CD4-positive, CD25-positive, alpha-beta regulatory T cell (primary cell): ENCODE measurements at regions not wholly inside any gene's neighbourhood (a gene's known extent, or its start where the extent isn't known, plus 50 kb on each side); places are given as distances from the start of the nearest gene placed in this dataset.

ENCODE experiments used
- ATAC-seq, 2 donors: fragments of 150-1000 bp; cut with Tn5 transposase; one replicate each; pipeline ENCODE4 v1.10.0; 2021; ENCODE audit warnings: low read depth in 2 of 2, moderate number of reproducible peaks in 2 of 2, moderate library complexity in 1 of 2
- DNase-seq, 3 donors: peaks; one replicate each; pipeline versions ENCODE4 v3.0.0 to v3.0.0-alpha.2; 2012 to 2022; ENCODE audit warnings: mixed read lengths in 1 of 3
- H3K27ac ChIP-seq: one replicate; pipeline ENCODE4 v1.7.0; 2013; ENCODE audit warnings: mild to moderate bottlenecking, low read length; ENCODE audit not compliant: insufficient read depth, poor library complexity, severe bottlenecking
- H3K27me3 ChIP-seq: one replicate; pipeline ENCODE4 v1.7.0; 2013; ENCODE audit warnings: low read length; ENCODE audit not compliant: control insufficient read depth, insufficient read depth
- H3K36me3 ChIP-seq: one replicate; pipeline ENCODE4 v1.7.0; 2013; ENCODE audit warnings: mild to moderate bottlenecking, low read length, moderate library complexity; ENCODE audit not compliant: control insufficient read depth, insufficient read depth
- H3K4me1 ChIP-seq: 2 replicates; pipeline ENCODE4 v1.7.0; 2013; ENCODE audit warnings: mild to moderate bottlenecking, low read length; ENCODE audit not compliant: insufficient read depth, control insufficient read depth, poor library complexity, severe bottlenecking
- H3K4me3 ChIP-seq: one replicate; pipeline ENCODE4 v1.7.0; 2013; ENCODE audit warnings: low read depth, mild to moderate bottlenecking, low read length, moderate library complexity
- H3K9me3 ChIP-seq, 2 experiments: 1 replicate in 1 of 2; 2 replicates in 1 of 2; pipeline ENCODE4 v1.7.0; 2013; ENCODE audit warnings: low read length in 2 of 2, mild to moderate bottlenecking in 1 of 2, moderate library complexity in 1 of 2; ENCODE audit not compliant: control insufficient read depth in 2 of 2
- H3K27ac Mint-ChIP-seq, 3 donors: one replicate each; pipeline ENCODE4 v1.8.0; 2020 to 2022; ENCODE audit warnings: mild to moderate bottlenecking in 3 of 3, mixed read lengths in 3 of 3, moderate library complexity in 2 of 3
- H3K27me3 Mint-ChIP-seq: one replicate; pipeline ENCODE4 v1.8.0; 2022; ENCODE audit warnings: mild to moderate bottlenecking, mixed read lengths
- H3K36me3 Mint-ChIP-seq: one replicate; pipeline ENCODE4 v1.8.0; 2020; ENCODE audit warnings: mixed read lengths
- H3K4me1 Mint-ChIP-seq, 4 donors: one replicate each; pipeline ENCODE4 v1.8.0; 2020 to 2022; ENCODE audit warnings: mixed read lengths in 4 of 4, mild to moderate bottlenecking in 1 of 4
- H3K4me3 Mint-ChIP-seq, 4 donors: one replicate each; pipeline ENCODE4 v1.8.0; 2020 to 2022; ENCODE audit warnings: mild to moderate bottlenecking in 4 of 4, mixed read lengths in 4 of 4, moderate library complexity in 3 of 4
- H3K9me3 Mint-ChIP-seq, 7 donors: one replicate each; pipeline ENCODE4 v1.8.0; 2020 to 2022; ENCODE audit warnings: mixed read lengths in 7 of 7, mild to moderate bottlenecking in 3 of 7, moderate library complexity in 2 of 7

DNA sequence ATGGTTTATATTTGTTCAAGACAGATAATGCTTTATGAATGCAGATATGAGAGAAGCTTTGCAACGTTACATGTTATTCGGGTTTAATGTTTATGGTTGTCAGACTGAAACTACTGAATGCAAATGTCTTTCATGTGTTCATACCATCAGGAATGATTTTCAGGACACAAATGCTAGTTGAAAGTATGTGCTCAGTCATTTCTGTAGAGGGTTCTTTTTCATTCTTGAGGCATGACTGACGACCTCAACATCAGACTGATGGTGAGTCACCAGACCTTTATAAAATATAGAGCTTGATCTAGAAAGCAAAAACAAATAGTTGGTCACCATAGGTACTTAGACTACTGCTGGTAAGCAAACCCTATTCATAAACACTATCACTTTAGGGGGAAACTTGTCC lies 287.3 kb upstream of the NUDT12 start:
- Mint-ChIP-seq H3K4me1 (no peaks in the 10 kb centered on the region), H3K27me3 (no peaks in the 10 kb centered on the region), H3K4me3 (no peak overlapping the region), H3K9me3 (peaks cover 0 to 11% (median 3%) of the 10 kb centered on the region in 7 donors), H3K27ac (no peak overlapping the region), H3K36me3 (no peaks in the 10 kb centered on the region)
- DNase-seq (no peak), ATAC-seq (no peak)
- H3K27me3 ChIP-seq: no peaks in the 10 kb centered on the region
- H3K4me1 ChIP-seq: no peaks in the 10 kb centered on the region
- H3K36me3 ChIP-seq: no peaks in the 10 kb centered on the region
- no peak overlapping the region for H3K27ac ChIP-seq
- H3K4me3 ChIP-seq: no peak overlapping the region
- H3K9me3 ChIP-seq: no peaks in the 10 kb centered on the region

- Histone ChIP-seq H3K36me3 (no peaks in the 10 kb centered on the region), H3K27ac (no peak overlapping the region), H3K27me3 (no peaks in the 10 kb centered on the region), H3K4me3 (no peak overlapping the region), H3K9me3 (no peaks in the 10 kb centered on the region), H3K4me1 (no peaks in the 10 kb centered on the region)
- Mint-ChIP-seq H3K9me3 (peaks cover 0 to 13% (median 5%) of the 10 kb centered on the region in 7 donors), H3K36me3 (no peaks in the 10 kb centered on the region), H3K27ac (no peak overlapping the region), H3K4me3 (no peak overlapping the region), H3K27me3 (no peaks in the 10 kb centered on the region), H3K4me1 (no peaks in the 10 kb centered on the region)
- no peak for ATAC-seq
- DNase-seq: no peak
Measured at GRCh38 chr5:103847060-103847459, 284.5 kb upstream of the NUDT12 start.

DNA sequence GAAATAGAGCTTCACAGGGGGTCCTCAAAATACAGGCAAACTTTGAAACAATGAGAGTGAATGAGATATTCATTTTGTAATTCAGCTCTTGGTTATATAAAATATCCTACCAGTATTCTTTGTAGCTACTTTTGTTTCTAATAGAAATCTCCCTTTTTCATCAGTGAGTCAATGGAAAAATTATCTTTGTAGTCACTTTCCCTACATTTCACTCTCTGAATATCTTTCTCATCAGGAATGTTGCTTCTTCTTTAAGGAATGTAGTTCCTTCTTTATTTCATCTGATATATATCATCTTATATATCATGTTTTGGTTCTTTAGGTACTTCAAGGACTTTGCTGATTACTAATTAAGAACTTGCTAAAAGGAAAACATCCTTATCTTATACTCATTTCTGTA lies 280.3 kb upstream of the NUDT12 start:
- Histone ChIP-seq H3K27ac (no peak overlapping the region), H3K4me3 (no peak overlapping the region), H3K27me3 (no peaks in the 10 kb centered on the region), H3K9me3 (no peaks in the 10 kb centered on the region), H3K4me1 (no peaks in the 10 kb centered on the region), H3K36me3 (no peaks in the 10 kb centered on the region)
- H3K4me3 Mint-ChIP-seq: no peak overlapping the region
- H3K9me3 Mint-ChIP-seq: peaks cover 1 to 15% (median 4%) of the 10 kb centered on the region in 7 donors
- no peaks in the 10 kb centered on the region for H3K4me1 Mint-ChIP-seq
- no peaks in the 10 kb centered on the region for H3K27me3 Mint-ChIP-seq
- DNase-seq: no peak
- ATAC-seq: no peak
- no peak overlapping the region for H3K27ac Mint-ChIP-seq
- H3K36me3 Mint-ChIP-seq: no peaks in the 10 kb centered on the region

DNA sequence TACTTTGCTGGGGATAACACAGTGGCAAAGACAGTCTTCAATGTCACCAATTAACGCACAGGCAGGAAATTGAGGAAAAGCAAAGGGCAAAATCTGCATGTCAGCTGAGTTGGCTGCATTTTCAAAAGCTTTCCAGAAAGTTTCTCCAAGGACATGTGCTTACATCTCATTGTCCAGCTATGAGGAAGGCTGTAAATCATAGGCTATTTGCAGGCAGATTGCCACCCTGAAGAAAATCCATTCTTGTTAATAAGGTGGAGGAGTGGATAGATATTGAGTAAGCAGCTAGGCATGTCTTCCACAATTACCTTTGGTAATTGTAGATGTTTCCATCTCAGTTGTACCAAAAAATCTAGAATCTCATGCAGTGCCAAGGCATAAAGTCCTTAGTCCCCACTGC lies 278.0 kb upstream of the NUDT12 start:
- Mint-ChIP-seq H3K4me1 (no peaks in the 10 kb centered on the region), H3K9me3 (peaks cover 0 to 17% (median 4%) of the 10 kb centered on the region in 7 donors), H3K27me3 (no peaks in the 10 kb centered on the region), H3K27ac (no peak overlapping the region), H3K4me3 (no peak overlapping the region), H3K36me3 (no peaks in the 10 kb centered on the region)
- Histone ChIP-seq H3K27ac (no peak overlapping the region), H3K36me3 (no peaks in the 10 kb centered on the region), H3K4me1 (no peaks in the 10 kb centered on the region), H3K27me3 (no peaks in the 10 kb centered on the region), H3K9me3 (no peaks in the 10 kb centered on the region), H3K4me3 (no peak overlapping the region)
- ATAC-seq (no peak), DNase-seq (no peak)

GRCh38 chr5:103834216-103834615 lies 271.6 kb upstream of the NUDT12 start:
- ATAC-seq: no peak
- H3K4me3 Mint-ChIP-seq: no peak overlapping the region
- H3K27me3 Mint-ChIP-seq: no peaks in the 10 kb centered on the region

DNA sequence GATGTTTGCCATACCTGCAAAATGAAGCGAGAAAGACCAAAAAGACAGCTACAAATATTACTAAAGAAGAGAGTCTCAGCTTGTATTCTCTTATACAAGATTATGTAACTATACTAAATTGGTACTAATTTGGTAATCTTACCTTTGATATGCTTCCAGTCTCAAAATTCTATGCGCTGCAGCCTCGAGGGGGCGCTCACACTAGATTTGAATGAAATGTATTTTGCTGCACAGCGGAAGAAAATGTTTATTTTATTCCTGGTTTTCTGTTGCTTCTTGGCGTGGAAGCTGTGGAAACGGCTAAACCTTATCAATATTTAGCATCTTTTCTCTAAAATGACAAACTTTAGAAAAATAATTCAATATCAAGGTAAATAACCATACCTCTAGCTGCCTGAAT lies 267.0 kb upstream of the NUDT12 start:
- Mint-ChIP-seq H3K27ac (no peak overlapping the region), H3K9me3 (peaks cover 0 to 21% (median 9%) of the 10 kb centered on the region in 7 donors), H3K36me3 (no peaks in the 10 kb centered on the region), H3K4me3 (no peak overlapping the region), H3K4me1 (no peaks in the 10 kb centered on the region), H3K27me3 (no peaks in the 10 kb centered on the region)
- Histone ChIP-seq H3K27me3 (no peaks in the 10 kb centered on the region), H3K9me3 (no peaks in the 10 kb centered on the region), H3K4me3 (no peak overlapping the region), H3K36me3 (no peaks in the 10 kb centered on the region), H3K4me1 (no peaks in the 10 kb centered on the region), H3K27ac (no peak overlapping the region)
- ATAC-seq (no peak), DNase-seq (no peak)

More at GRCh38 chr5:103834216-103834615, 271.6 kb upstream of the NUDT12 start:
- no peak for DNase-seq
- H3K4me3 ChIP-seq: no peak overlapping the region
- H3K27me3 ChIP-seq: no peaks in the 10 kb centered on the region
- no peaks in the 10 kb centered on the region for H3K36me3 ChIP-seq
- no peaks in the 10 kb centered on the region for H3K4me1 ChIP-seq
- no peaks in the 10 kb centered on the region for H3K9me3 ChIP-seq
- H3K9me3 Mint-ChIP-seq: peaks cover 0 to 7% (median 2%) of the 10 kb centered on the region in 7 donors
- H3K4me1 Mint-ChIP-seq: no peaks in the 10 kb centered on the region
- H3K27ac Mint-ChIP-seq: no peak overlapping the region
- no peaks in the 10 kb centered on the region for H3K36me3 Mint-ChIP-seq
- no peak overlapping the region for H3K27ac ChIP-seq

GRCh38 chr5:103827976-103828375 lies 265.4 kb upstream of the NUDT12 start:
- Mint-ChIP-seq H3K27me3 (no peaks in the 10 kb centered on the region), H3K9me3 (peaks cover 0 to 25% (median 9%) of the 10 kb centered on the region in 7 donors), H3K36me3 (no peaks in the 10 kb centered on the region), H3K4me1 (no peaks in the 10 kb centered on the region), H3K4me3 (no peak overlapping the region), H3K27ac (no peak overlapping the region)
- H3K9me3 ChIP-seq: no peaks in the 10 kb centered on the region
- H3K27ac ChIP-seq: no peak overlapping the region
- no peak for DNase-seq
- H3K4me3 ChIP-seq: no peak overlapping the region
- H3K4me1 ChIP-seq: no peaks in the 10 kb centered on the region
- no peaks in the 10 kb centered on the region for H3K36me3 ChIP-seq
- no peak for ATAC-seq
- no peaks in the 10 kb centered on the region for H3K27me3 ChIP-seq

- Histone ChIP-seq H3K4me3 (no peak overlapping the region), H3K27ac (no peak overlapping the region), H3K27me3 (no peaks in the 10 kb centered on the region), H3K4me1 (no peaks in the 10 kb centered on the region), H3K36me3 (no peaks in the 10 kb centered on the region), H3K9me3 (no peaks in the 10 kb centered on the region)
- Mint-ChIP-seq H3K36me3 (peaks cover 4% of the 10 kb centered on the region), H3K4me1 (no peaks in the 10 kb centered on the region), H3K9me3 (peaks cover 3 to 16% (median 4%) of the 10 kb centered on the region in 7 donors), H3K27me3 (no peaks in the 10 kb centered on the region), H3K4me3 (no peak overlapping the region), H3K27ac (peak overlapping the region in 1 of 3 donors; percentile 46)
- ATAC-seq: no peak
- no peak for DNase-seq
Measured at GRCh38 chr5:103821361-103821760, 258.8 kb upstream of the NUDT12 start.
